T-cell (primary cell): ENCODE measurements at regions not wholly inside any gene's neighbourhood (a gene's known extent, or its start where the extent isn't known, plus 50 kb on each side); places are given as distances from the start of the nearest gene placed in this dataset.

Experiments
- ATAC-seq, 4 experiments: fragments of 200-7000 bp in 3 of 4; fragments of 150-1000 bp in 1 of 4; cut with Tn5 transposase; replicated peaks in 1 of 4; 1 replicate in 3 of 4; 2 replicates in 1 of 4; pipeline ENCODE4 v1.10.0; 2021; ENCODE audit warnings: moderate library complexity in 3 of 4, mild to moderate bottlenecking in 2 of 4, moderate number of reproducible peaks in 1 of 4
- CTCF ChIA-PET, 2 donors: fragments of 300-600 bp; sonication (Branson Sonifier 250); formaldehyde crosslinking; loops; one replicate each; lab custom pipeline; 2022; ENCODE audit warnings: antibody characterized with exemption in 2 of 2; lab: Charles Lee
- POLR2A ChIA-PET, 2 donors: fragments of 300-600 bp; sonication (Branson Sonifier 250); formaldehyde crosslinking; loops; one replicate each; lab custom pipeline; 2022; ENCODE audit warnings: antibody characterized with exemption in 2 of 2; lab: Charles Lee
- DNase-seq, 35 experiments: peaks; one replicate each; pipeline versions ENCODE4 v3.0.0 to v3.0.0-alpha.2; 2013 to 2023
- H3K27ac ChIP-seq: one replicate; pipeline ENCODE4 v1.5.1; 2013; ENCODE audit warnings: low read length
- H3K27me3 ChIP-seq, 2 experiments: replicated peaks in 1 of 2; 1 replicate in 1 of 2; 2 replicates in 1 of 2; pipeline versions ENCODE4 v1.6.1 to v1.7.0; 2013; ENCODE audit warnings: low read length in 1 of 2, mixed read lengths in 1 of 2; ENCODE audit not compliant: control insufficient read depth in 2 of 2, insufficient read depth in 2 of 2; ENCODE audit errors: extremely low read depth in 1 of 2
- H3K36me3 ChIP-seq, 2 donors: 1 replicate in 1 of 2; 2 replicates in 1 of 2; pipeline versions ENCODE4 v1.6.1 to v1.7.0; 2013; ENCODE audit warnings: low read length in 1 of 2; ENCODE audit not compliant: control insufficient read depth in 2 of 2, insufficient read depth in 1 of 2; ENCODE audit errors: extremely low read depth in 1 of 2
- H3K4me1 ChIP-seq, 2 experiments: 1 replicate in 1 of 2; 2 replicates in 1 of 2; pipeline versions ENCODE4 v1.6.1 to v1.7.0; 2013; ENCODE audit warnings: low read length in 2 of 2, mixed read lengths in 1 of 2; ENCODE audit not compliant: insufficient read depth in 2 of 2, control insufficient read depth in 1 of 2; ENCODE audit errors: extremely low read depth in 1 of 2
- H3K4me3 ChIP-seq, 2 donors: 1 replicate in 1 of 2; 2 replicates in 1 of 2; pipeline versions ENCODE4 v1.5.1 to v1.7.0; 2013; ENCODE audit warnings: mild to moderate bottlenecking in 2 of 2, low read length in 1 of 2, moderate library complexity in 1 of 2; ENCODE audit not compliant: control insufficient read depth in 1 of 2; ENCODE audit errors: extremely low read depth in 1 of 2
- H3K9me3 ChIP-seq: 2 replicates; pipeline ENCODE4 v1.7.0; 2013
- H3K27ac Mint-ChIP-seq, 2 donors: one replicate each; pipeline ENCODE4 v1.8.0; 2020 to 2021; ENCODE audit warnings: mild to moderate bottlenecking in 2 of 2, mixed read lengths in 2 of 2
- H3K27me3 Mint-ChIP-seq, 2 donors: one replicate each; pipeline ENCODE4 v1.8.0; 2021 to 2022; ENCODE audit warnings: mixed read lengths in 2 of 2
- H3K36me3 Mint-ChIP-seq: one replicate; pipeline ENCODE4 v1.8.0; 2021; ENCODE audit warnings: mixed read lengths
- H3K4me1 Mint-ChIP-seq, 3 donors: one replicate each; pipeline ENCODE4 v1.8.0; 2020 to 2022; ENCODE audit warnings: mixed read lengths in 3 of 3, mild to moderate bottlenecking in 1 of 3
- H3K4me3 Mint-ChIP-seq, 3 donors: one replicate each; pipeline ENCODE4 v1.8.0; 2020 to 2022; ENCODE audit warnings: mild to moderate bottlenecking in 3 of 3, mixed read lengths in 3 of 3, moderate library complexity in 3 of 3
- H3K9me3 Mint-ChIP-seq, 3 donors: one replicate each; pipeline ENCODE4 v1.8.0; 2020 to 2022; ENCODE audit warnings: mixed read lengths in 3 of 3
- WGBS: methylation state at CpG from one replicate; pipeline ENCODE4 v1.1.5; 2013; ENCODE audit warnings: missing lambda C conversion rate; ENCODE audit not compliant: insufficient coverage; 5-methylcytosine and 5-hydroxymethylcytosine counted together

- Mint-ChIP-seq H3K9me3 (no peaks in the 10 kb centered on the region), H3K4me1 (no peaks in the 10 kb centered on the region), H3K27me3 (peaks cover 34 to 45% of the 10 kb centered on the region in 2 donors), H3K36me3 (no peaks in the 10 kb centered on the region), H3K27ac (no peak overlapping the region), H3K4me3 (no peak overlapping the region)
- Histone ChIP-seq H3K27ac (no peak overlapping the region), H3K4me3 (no peak overlapping the region), H3K36me3 (no peaks in the 10 kb centered on the region), H3K9me3 (no peaks in the 10 kb centered on the region), H3K4me1 (no peaks in the 10 kb centered on the region), H3K27me3 (peaks cover 5 to 7% of the 10 kb centered on the region in 2 experiments)
- DNase-seq, result no peak
- ATAC-seq, result no peak
- ChIA-PET POLR2A (no interaction called here), CTCF (interaction anchor here in 1 of 2 donors (0.5 kb wide), 1 partner anchor 24 kb away, joined by 4 read pairs; no protein-coding TSS in a partner anchor)
- WGBS, result 69% methylated on average over 3 of the region's 3 CpGs
Observed at GRCh38 chr15:29885183-29885582, 62.9 kb upstream of the TJP1 start.

GRCh38 chr15:29883126-29883525 is 60.9 kb upstream of the TJP1 start:
- Mint-ChIP-seq H3K4me1 (no peaks in the 10 kb centered on the region), H3K36me3 (no peaks in the 10 kb centered on the region), H3K9me3 (no peaks in the 10 kb centered on the region), H3K27me3 (peaks cover 30 to 47% of the 10 kb centered on the region in 2 donors), H3K27ac (no peak overlapping the region), H3K4me3 (no peak overlapping the region)
- Histone ChIP-seq H3K4me1 (no peaks in the 10 kb centered on the region), H3K4me3 (no peak overlapping the region), H3K36me3 (no peaks in the 10 kb centered on the region), H3K9me3 (no peaks in the 10 kb centered on the region), H3K27me3 (peaks cover 2 to 13% of the 10 kb centered on the region in 2 experiments), H3K27ac (no peak overlapping the region)
- DNase-seq, result no peak
- no CpG with 5 or more reads among the region's 3 CpGs for WGBS
- no peak for ATAC-seq
- ChIA-PET CTCF (no interaction called here), POLR2A (no interaction called here)

GRCh38 chr15:29880886-29881285 is 58.6 kb upstream of the TJP1 start:
- WGBS, result no CpG with 5 or more reads among the region's 4 CpGs
- H3K4me1 ChIP-seq, result no peaks in the 10 kb centered on the region
- H3K36me3 ChIP-seq, result no peaks in the 10 kb centered on the region
- Mint-ChIP-seq H3K4me3 (no peak overlapping the region), H3K9me3 (no peaks in the 10 kb centered on the region), H3K4me1 (no peaks in the 10 kb centered on the region), H3K36me3 (no peaks in the 10 kb centered on the region), H3K27me3 (peaks cover 25 to 41% of the 10 kb centered on the region in 2 donors), H3K27ac (no peak overlapping the region)
- no peak overlapping the region for H3K27ac ChIP-seq
- no peaks in the 10 kb centered on the region for H3K9me3 ChIP-seq
- ChIA-PET POLR2A (no interaction called here), CTCF (no interaction called here)
- DNase-seq (no peak), ATAC-seq (no peak)
- H3K27me3 ChIP-seq, result peaks cover 2 to 10% of the 10 kb centered on the region in 2 experiments
- no peak overlapping the region for H3K4me3 ChIP-seq

- Histone ChIP-seq H3K4me3 (no peak overlapping the region), H3K36me3 (no peaks in the 10 kb centered on the region), H3K27me3 (peaks cover 2 to 10% of the 10 kb centered on the region in 2 experiments), H3K27ac (no peak overlapping the region), H3K4me1 (no peaks in the 10 kb centered on the region), H3K9me3 (no peaks in the 10 kb centered on the region)
- Mint-ChIP-seq H3K27me3 (peaks cover 20 to 37% of the 10 kb centered on the region in 2 donors), H3K4me1 (no peaks in the 10 kb centered on the region), H3K27ac (no peak overlapping the region), H3K9me3 (no peaks in the 10 kb centered on the region), H3K36me3 (no peaks in the 10 kb centered on the region), H3K4me3 (no peak overlapping the region)
- ChIA-PET POLR2A (no interaction called here), CTCF (no interaction called here)
- ATAC-seq (no peak), DNase-seq (no peak)
- WGBS, result no CpG with 5 or more reads among the region's 3 CpGs
Observed at GRCh38 chr15:29880341-29880740, 58.1 kb upstream of the TJP1 start.

- POLR2A ChIA-PET, result no interaction called here
- Mint-ChIP-seq H3K36me3 (no peaks in the 10 kb centered on the region), H3K9me3 (no peaks in the 10 kb centered on the region)
Observed at GRCh38 chr15:29874977-29875376, 52.7 kb upstream of the TJP1 start.

GRCh38 chr15:29873947-29874411 is 51.7 kb upstream of the TJP1 start:
- Mint-ChIP-seq H3K4me1 (no peaks in the 10 kb centered on the region), H3K27me3 (peaks cover 11 to 24% of the 10 kb centered on the region in 2 donors), H3K27ac (no peak overlapping the region), H3K4me3 (no peak overlapping the region), H3K36me3 (no peaks in the 10 kb centered on the region), H3K9me3 (no peaks in the 10 kb centered on the region)
- Histone ChIP-seq H3K4me3 (no peak overlapping the region), H3K4me1 (no peaks in the 10 kb centered on the region), H3K36me3 (no peaks in the 10 kb centered on the region), H3K27ac (no peak overlapping the region), H3K9me3 (no peaks in the 10 kb centered on the region), H3K27me3 (peaks cover 2 to 5% of the 10 kb centered on the region in 2 experiments)
- 83% methylated on average over 3 of the region's 9 CpGs for WGBS
- ChIA-PET POLR2A (no interaction called here), CTCF (no interaction called here)
- no peak for ATAC-seq
- DNase-seq, result no peak

More at GRCh38 chr15:29874977-29875376, 52.7 kb upstream of the TJP1 start:
- Mint-ChIP-seq H3K4me3 (no peak overlapping the region), H3K27me3 (peaks cover 9 to 19% of the 10 kb centered on the region in 2 donors), H3K4me1 (no peaks in the 10 kb centered on the region), H3K27ac (no peak overlapping the region)
- H3K4me1 ChIP-seq, result no peaks in the 10 kb centered on the region
- H3K27ac ChIP-seq, result no peak overlapping the region
- no peak overlapping the region for H3K4me3 ChIP-seq
- no peaks in the 10 kb centered on the region for H3K36me3 ChIP-seq
- CTCF ChIA-PET, result no interaction called here
- H3K27me3 ChIP-seq, result peaks cover 2 to 11% of the 10 kb centered on the region in 2 experiments
- DNase-seq (no peak), ATAC-seq (no peak)
- no CpG with 5 or more reads among the region's 1 CpG for WGBS
- H3K9me3 ChIP-seq, result no peaks in the 10 kb centered on the region

- H3K4me3 Mint-ChIP-seq, result no peak overlapping the region
- no peaks in the 10 kb centered on the region for H3K9me3 ChIP-seq
- no peaks in the 10 kb centered on the region for H3K4me1 ChIP-seq
- no peaks in the 10 kb centered on the region for H3K4me1 Mint-ChIP-seq
- WGBS, result no CpG with 5 or more reads among the region's 3 CpGs
- no peak overlapping the region for H3K4me3 ChIP-seq
- H3K27me3 Mint-ChIP-seq, result peaks cover 12 to 22% of the 10 kb centered on the region in 2 donors
- H3K27ac Mint-ChIP-seq, result no peak overlapping the region
- no peaks in the 10 kb centered on the region for H3K36me3 Mint-ChIP-seq
- H3K36me3 ChIP-seq, result no peaks in the 10 kb centered on the region
- ChIA-PET CTCF (no interaction called here), POLR2A (no interaction called here)
- no peak for DNase-seq
- H3K27ac ChIP-seq, result no peak overlapping the region
- ATAC-seq, result no peak
- H3K27me3 ChIP-seq, result peaks cover 2 to 5% of the 10 kb centered on the region in 2 experiments
- H3K9me3 Mint-ChIP-seq, result no peaks in the 10 kb centered on the region
Observed at GRCh38 chr15:29873264-29873663, 51.0 kb upstream of the TJP1 start.
